ENCODE measurements at regions not wholly inside any gene's neighbourhood (a gene's known extent, or its start where the extent isn't known, plus 50 kb on each side); places are given as distances from the start of the nearest gene placed in this dataset.

DNA sequence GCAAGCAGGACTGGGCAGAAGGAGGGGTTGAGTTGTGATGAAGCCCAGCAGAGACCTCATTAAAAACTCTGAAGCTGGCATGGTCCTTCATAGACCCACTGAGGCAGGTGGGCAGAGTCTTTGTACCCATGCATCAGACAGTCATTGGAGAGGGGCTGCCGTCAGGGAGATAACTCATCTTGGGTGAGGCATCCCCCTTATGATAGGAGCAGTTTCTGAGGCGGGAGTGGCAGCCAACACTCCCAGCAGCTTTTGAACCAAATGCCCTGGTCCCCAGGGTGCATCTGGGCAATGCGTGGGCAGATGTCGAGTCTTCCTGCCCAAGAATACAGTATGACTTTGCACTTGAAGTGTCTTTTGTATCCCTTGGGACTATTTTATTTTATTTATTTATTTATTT is 68.1 kb downstream of the HTR5A start:
- no peak for DNase-seq

DNA sequence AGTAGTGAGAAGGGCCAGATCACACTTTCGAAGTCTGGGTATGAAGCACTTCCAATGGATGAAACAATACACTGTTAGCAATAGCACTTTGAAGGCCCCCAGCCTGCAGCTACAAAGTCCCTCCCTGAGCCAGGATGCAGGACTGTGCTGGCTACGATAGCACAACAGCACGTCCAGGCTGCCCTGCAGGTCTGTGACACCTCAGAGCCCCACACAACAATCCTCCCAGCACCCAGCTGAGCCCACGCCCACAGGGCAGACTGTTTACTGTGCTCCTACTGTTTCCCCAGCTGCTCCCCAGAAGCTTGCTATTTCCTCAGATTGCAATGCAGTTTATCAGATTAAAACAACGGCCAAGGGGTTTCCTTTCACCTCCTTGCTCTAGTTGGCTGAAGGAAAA is 71.4 kb downstream of the HTR5A start:
- DNase-seq, result no peak

DNA sequence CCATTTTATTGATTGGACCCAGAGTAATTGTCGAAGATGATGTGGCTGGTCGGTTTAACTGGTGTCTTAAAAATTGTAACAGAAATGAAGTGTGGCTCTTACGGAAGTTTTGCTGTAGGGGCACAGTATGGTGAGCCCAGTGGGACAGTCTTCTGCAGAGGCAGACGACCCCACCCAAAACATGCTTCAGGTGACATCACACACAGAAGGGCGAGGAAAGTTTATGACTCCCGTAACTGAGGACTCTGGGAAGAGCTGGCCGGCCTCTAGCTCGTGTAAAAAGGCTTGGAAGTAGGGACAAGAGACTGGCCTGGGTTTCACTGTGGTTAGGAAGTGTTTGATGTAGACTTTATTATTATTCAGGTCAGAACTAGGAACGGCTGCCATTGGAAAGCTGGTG is 73.3 kb downstream of the HTR5A start:
- no peak for DNase-seq

DNA sequence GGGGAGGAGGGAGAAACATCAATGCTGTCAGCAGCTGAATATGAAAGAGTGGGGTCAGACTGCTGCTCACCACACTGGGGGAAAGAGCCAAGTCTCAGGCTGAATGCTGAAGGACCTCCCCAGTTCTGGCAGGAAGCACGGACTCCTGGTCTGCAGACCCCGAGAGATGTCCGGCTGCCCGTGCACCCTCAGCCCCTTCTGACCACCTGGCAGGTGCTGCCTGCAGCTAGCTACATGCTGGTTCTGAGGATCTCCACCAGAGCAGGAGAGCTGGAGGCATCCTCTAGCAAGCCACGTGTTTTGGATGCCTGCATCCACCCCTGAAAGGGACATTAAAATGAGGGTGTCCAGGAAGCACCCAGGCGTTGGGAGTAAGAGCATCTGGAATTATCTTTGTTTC is 74.2 kb downstream of the HTR5A start:
- DNase-seq, result no peak

DNA sequence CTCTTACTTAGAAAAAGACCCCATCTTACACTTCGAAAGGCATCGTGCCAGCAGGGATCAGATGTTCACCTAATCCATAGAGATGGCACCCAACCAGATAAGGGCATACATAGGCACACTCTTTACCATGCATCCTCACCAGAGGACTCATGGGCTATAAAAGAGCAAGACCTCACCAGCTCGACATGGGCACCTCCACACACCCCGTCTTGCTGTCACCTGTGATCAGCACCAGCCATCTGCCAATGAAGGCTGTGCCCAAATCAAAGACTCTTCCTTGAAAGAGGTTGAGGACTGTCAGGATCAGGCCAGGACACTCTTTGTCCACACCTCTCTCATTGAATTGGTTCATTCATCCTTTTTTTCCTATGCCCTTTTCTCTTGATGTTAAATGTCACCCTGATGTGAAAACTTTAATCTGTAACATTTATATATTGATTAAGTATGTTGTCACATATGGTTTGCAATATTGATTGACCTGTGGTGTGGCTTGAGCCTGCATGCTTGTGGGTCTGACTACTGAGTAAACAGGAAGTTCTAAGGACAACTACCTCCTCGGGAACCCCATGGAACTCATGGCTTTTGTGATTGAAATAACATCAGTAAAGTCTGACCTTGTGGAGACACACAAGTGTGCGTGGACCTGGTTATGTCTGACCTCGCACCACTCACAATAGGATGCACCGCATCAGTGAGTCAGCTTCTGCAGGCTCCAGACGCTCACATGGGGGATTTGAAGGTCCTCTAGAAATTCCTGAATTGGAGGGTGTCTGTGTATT is 75.5 kb downstream of the HTR5A start:
- DNase-seq, result no peak

DNA sequence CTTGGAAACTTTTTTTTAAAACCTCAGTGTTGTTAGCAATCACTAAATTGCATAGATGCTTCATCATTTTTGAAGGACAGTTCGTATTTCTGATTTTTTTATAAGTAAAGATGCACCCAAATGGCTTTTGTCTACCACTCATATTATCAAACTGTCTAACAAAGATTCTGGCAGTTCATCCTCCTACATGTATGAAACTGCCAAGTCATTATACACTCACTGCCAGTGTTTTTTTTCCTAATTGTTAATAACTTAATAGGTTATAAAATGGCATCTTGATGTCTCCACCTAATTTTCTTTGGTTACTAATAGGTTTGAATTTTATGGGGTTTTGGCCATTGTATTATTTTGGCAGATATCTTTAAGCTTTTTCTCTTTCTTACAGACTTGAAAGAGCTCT is 77.0 kb downstream of the HTR5A start:
- DNase-seq, result no peak

DNA sequence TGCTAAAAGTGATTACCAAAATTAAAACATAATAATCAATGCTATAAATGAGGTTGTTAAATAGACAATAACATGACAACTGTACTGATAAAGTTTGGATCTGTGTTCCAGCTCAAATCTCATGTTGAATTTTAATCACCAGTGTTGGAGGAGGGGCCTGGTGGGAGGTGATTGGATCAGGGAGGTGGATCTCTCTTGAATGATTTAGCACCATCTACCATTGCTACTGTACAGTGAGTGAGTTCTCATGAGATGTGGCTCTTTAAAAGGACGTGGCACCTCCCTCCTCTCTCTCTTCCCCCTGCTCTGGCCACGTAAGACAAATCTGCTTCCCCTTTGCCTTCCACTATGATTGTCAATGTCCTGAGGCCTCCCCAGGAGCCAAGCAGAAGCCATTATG is 77.5 kb downstream of the HTR5A start:
- no peak for DNase-seq

DNA sequence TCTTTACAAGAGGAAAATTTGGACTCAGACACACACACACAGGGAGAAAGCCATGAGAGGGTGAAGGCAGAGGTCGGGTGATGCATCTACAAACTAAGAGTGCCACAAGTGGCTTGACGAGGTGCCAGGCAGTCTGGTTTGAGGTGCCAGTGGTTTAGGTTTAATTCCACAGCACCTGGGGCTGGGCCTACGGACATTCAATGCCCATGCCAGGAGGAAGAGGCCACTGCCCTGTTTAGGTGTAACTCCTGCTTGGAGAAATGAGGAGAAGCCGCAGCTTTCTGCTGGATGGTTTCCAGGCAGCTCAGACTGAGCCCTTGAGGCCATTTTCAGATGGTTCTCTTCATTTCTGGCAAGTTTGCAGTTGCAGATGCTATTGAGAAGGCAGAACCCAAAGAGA is 83.6 kb downstream of the HTR5A start:
- no peak for DNase-seq

DNA sequence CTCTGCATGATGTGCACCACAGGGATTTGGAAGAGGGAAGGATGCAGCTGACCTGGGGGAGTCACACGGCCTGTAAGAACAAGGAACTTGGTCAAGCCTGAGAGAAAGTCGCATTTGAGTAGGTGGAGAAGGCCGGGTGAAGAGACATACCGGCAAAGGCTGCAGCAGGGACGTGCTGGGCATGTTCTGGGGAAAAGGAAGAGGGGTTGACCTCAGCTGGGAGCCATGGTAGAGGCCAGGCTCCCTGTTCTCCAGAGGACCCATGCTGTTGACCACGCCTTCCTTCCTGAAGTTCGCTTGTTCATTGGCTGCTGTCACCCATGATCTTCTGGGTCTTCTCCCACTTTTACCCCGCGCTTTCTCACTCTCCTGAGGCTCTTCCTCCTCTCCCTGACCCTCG is 84.5 kb downstream of the HTR5A start:
- DNase-seq, result no peak

DNA sequence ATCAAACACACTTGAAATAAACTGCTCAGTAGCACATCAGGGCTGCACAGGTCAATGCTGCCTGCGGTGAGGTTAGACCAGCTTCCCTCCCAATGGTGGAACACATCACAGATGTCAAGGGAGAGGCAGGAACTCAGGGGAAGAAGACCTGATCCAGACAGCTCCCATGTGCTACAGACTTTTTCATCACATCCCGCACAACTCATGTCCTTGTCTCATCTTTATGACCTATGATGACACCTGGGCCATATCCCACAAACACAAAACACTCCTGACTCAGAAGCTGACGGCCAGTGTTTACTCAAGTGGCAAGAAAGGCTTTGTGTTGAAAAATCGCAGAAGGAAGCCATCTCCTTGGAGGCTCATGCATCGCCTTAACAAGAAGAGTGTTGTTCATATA is 91.6 kb downstream of the HTR5A start:
- no peak for DNase-seq

DNA sequence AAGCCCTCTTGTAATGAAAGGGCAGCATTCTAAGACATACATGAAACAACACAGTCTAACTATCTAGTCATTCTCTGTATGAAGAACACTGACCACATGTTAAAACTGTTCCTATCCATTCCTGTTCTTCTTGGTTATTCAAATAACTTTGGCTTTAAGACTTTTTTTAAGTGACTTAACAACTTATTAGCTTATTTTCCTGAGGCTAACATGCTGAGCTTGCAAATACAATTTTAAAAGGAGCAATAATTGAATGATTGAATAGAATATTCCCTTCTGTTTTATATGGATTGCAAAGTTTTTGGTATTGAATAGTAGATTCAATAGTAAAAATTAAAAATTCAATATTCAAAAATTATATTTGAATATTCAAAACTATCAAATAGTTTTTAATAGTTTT is 92.3 kb downstream of the HTR5A start:
- no peak for DNase-seq

DNA sequence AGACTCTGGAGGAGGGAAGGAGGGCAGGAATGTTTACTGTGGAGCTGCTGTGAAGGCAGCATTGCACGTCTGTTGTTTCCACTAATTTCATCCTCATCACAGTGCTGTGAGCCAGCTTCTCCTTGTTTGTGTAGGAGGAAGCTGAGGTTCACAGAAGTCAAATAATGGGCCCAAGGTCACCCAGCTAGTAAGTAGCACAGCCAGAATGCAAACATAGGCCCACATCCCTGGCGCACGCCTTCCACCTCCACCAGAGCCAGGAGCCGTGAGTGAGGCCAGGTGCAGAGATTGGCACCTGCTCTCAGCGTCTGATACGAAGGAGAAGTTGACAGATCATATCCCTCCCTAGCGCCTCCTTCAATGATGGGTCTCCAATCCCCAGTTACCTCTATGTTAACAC is 93.6 kb downstream of the HTR5A start:
- no peak for DNase-seq

DNA sequence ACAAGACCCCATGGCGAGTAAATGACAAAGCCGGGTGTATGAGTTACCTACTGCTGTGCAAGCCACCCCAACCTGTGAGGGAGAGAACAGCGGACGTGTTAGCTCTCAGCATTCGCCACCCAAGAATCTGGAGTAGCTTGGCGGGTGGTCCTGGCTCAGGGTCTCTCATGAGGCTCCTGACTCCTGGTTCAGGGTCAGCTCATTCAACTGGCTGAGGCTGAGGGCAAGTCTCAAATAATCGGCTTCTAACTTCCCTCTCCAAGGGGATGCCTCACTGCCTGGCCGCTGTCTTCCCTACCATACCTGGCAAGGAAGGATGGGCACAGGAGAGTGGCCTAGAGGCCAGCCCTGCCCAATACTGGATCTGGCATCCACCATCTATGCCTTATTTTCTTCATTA is 94.2 kb downstream of the HTR5A start:
- DNase-seq, result no peak

DNA sequence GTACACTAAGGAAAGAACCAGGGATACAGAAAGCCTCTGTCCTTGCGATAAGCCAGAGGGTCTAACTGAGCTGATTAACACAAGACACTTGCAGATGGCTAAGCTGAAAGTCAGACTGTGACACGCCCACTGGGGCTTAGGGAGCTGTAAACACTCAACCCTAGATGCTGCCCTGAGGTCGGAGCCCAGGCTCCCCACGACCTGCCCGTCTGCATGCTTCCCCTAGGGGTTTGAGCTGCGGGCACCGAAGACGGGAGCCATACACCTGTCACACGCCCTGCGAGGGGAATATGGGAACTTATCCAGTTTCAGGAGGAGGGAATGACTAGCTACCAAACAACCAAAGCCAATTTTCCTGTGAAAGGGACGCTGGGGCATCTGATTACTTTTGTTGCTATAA is 96.0 kb downstream of the HTR5A start:
- DNase-seq, result no peak

DNA sequence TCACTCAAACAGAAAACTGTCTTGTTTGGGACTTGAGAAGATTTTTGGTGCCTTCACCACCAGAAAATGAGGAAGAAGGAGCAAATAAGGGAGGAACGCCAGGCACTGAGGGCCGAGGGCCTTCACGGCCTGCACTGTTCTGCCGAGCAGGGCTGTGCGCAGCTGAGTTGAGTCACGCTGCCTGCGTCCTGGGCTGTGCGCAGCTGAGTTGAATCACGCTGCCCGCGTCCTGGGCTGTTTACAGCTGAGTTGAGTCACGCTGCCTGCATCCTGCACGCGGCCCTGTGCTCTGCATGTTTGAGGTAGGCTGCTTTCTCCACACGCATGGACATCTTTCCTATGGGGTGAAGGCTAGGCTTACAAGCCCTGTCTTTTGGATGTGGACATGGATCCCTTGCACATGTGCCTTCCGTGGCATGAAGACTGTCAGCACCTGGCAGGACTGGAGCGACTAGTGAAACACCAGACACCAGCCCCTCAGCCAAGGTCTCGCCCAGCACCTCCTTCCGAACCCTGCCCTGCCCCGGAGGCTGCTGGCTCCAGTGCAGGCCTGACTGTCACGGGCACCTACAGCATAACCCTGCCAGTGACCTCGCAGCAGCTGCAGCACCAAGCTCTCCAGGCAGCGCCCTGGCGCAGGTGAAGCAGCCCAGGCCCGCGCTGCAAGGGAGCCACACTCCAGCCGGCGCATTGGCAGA is 96.7 kb downstream of the HTR5A start:
- no peak for DNase-seq

DNA sequence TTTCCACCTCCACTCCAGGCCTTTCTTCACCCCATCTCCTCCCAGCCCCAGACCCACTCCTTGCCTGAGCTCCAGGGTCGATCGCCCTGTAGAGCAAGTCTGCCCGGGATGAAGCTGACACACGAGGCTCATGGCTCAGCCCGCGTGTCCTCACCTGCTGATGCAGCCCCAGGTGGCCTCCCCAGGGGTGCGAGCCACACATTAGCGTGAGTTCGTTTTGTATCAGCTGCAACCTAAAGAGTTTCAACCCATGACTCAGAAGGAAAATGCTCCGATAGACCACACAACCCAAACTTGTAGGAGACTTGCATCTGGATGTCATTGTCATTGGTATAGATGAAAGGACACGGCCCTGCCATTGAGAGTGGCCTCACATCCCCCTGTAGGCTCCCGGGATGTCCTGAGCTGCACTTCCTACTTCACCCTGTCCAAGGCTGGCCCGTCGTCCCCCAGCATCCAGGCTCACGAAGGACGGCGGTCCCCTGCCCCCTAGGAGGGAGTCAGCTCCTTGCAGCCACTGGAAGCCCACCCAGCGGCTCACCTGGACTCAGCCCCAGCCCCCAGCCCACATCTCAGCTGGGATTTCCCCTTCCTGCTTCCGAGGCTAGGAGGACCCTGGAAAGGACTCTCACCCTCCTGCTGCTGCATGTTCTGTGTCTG is 97.7 kb downstream of the HTR5A start:
- DNase-seq, result no peak

DNA sequence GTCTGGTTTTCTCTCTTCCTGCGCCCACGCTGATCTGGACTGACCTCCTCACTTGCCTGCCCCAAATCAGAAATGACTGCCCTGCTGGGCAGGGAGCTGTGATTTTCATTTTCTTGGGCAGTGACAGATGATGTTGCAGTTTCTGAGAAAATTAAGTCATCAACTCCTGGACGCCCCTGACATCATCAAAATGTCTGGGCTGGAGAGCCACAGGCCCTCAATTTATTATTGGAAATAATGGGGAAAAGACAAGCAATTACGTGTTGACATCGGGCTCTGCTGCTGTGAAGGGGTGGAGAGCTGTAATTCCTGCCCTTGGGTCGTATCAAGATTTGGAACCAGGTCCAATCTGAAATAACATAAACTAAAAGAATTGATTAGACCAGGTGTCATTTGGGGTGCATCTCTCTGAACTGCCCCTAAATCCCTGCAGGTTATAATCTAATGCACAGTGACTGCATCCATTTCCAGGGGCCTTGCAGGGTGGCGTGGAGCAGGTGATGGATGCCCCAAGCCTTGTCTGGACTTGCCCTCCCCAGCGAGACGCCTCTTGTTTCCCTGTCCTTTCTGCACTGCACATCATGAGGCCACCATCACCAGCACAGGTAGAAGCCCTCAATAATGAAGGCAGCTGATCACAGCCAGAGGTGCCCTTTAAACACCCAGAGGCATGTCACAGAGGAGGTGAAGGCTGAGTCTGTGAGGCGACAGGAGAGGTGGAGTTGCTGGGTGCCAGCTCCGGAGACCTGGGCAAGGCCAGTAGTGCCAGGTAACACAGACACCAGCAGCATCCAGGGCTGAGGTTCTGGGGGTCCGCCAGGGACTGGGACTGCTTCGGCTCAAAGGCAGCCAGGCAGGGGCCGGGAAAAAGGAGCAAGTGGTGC is 98.7 kb downstream of the HTR5A start:
- no peak for DNase-seq

DNA sequence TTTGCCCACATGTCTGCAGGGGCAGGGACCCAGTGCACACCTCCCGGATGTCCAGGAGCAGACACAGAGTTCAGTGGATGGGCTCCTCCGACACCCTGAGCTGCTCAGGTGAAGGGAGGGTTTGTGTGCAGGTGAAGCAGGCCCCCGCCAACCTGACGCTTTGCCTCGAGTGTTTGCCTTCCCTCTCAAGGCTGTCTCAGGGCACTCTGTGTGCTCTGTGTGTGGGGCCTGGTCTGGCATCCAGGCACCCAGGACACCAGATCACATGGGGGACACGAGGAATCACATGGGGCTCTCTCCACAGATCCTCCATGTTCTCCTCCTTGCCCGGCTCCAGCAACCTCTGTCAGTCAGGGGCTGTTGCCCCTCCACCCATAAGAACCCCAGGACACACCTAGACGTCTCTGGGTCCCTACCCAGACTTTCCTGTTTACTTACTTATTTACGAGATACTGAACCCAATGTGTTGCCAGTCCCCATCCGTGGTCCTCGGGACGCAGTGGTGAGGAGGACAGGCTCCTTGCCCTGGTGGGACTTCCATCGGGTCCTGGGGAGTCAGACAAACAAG is 99.5 kb downstream of the HTR5A start:
- DNase-seq, result no peak

DNA sequence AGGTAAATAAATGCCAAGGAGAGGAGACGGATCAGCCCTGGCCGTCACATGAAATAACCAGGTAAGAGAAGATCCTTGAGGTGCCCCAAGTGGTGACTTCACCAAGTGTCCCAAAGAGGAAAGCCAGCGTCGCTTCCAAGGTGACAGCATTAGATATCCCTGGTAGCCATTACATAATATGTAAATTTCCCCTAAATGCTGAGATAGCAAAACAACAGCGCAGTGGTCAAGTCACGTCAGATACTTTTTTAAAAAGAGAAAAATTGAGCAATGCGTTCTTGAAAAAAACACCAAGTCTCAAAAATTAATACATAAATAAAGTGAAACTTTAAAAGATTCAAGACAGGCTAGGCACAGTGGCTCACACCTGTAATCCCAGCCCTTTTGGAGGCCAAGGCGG is 100.2 kb downstream of the HTR5A start:
- no peak for DNase-seq

DNA sequence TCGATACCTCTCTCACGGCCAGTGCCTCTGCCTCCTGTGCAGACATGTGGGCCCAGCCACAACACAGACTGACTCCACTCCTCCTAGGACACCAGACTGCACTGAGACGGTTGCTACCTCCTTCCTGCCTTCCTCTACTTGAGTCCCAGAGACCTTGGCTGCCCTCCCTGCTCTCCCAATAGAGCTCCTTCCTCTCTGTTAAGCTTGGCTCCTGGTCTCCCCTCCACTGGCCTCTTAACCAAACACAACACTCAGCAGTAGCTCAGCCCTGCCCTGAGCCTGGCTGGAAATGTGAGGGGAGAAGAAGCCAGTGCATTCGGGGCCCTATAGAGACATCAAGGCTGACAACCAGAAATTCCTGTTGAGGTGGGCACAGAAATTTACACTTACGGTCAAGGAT is 102.0 kb downstream of the HTR5A start:
- no peak for DNase-seq

DNA sequence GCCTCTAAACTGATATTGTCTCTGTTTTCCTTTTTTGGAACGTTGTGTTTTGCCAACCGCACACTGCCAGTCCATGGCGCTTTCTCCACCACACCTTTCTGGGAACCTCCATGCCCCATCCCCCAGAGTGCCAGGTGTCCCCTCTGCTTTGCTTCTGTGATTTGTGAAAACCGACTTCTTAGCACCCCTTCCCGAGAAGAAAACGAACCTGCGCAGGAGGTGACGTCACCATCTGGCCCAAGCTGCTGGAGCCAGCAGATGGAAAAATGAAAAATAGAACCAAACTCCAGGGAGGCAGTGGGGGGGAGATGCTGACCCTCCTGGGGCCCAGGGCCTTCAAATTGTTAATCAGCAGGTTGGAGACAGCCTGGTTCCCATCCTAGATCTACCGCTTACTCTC is 103.8 kb downstream of the HTR5A start:
- DNase-seq, result no peak

DNA sequence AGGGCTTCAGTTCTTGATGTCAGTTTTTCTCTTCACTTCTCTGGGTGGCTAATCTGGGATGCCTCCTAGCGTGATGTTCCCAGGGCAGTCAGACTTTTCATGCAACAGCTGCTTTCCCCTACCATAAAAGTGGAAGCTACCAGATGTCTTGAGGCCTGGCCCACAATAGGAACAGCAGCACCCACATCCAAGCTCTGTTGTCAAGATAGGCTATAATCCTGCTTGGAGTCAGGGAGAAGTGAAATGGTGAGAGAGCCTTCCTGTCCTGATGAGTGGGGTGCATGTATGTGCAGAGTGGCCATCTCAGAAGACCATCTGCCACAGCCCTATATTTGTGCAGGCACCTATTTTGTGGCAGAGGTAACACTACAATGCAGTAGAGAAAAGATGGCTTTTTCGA is 108.0 kb downstream of the HTR5A start:
- no peak for DNase-seq

DNA sequence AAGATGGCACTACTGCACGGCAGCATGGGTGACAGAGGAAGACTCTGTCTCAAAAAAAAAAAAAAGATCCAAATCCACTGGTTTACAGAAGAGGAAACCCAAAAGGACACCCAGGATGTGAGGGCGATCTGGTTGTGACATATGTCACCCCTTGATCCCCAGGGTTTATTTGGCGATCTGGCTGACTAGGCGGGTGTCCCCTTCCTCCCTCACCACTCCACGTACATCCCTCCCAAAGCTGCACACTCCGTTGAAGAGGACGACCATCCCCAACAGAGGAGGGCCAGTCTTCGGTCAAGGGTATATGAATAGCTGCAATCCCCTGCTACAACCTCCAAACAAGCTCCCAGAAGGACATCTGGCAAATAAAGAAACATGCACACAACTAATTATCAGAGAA is 111.6 kb downstream of the HTR5A start:
- no peak for DNase-seq

Measured in inflammatory macrophage (primary cell).